Sigmoid colon (tissue), 4 donors: ENCODE measurements at regions not wholly inside any gene's neighbourhood (a gene's known extent, or its start where the extent isn't known, plus 50 kb on each side); places are given as distances from the start of the nearest gene placed in this dataset.

Source experiments
- CTCF ChIP-seq, 4 experiments: fragments of 450-650 bp in 3 of 4; fragments of 200-600 bp in 1 of 4; IDR thresholded peaks; one replicate each; pipeline ENCODE4 v1.5.1; 2016 to 2019; ENCODE audit warnings: antibody characterized with exemption in 4 of 4, mild to moderate bottlenecking in 3 of 4, moderate library complexity in 2 of 4
- EP300 ChIP-seq, 4 donors: sonication (generic); formaldehyde crosslinking; IDR thresholded peaks; one replicate each; pipeline ENCODE4 v1.6.1; 2017; ENCODE audit warnings: antibody characterized with exemption in 4 of 4
- POLR2A ChIP-seq, 2 donors: fragments of 450-650 bp; IDR thresholded peaks; one replicate each; pipeline ENCODE4 v1.6.1; 2016; ENCODE audit warnings: antibody characterized with exemption in 2 of 2, mild to moderate bottlenecking in 2 of 2, moderate library complexity in 2 of 2
- POLR2AphosphoS5 ChIP-seq, 4 donors: sonication (generic); formaldehyde crosslinking; IDR thresholded peaks; one replicate each; pipeline ENCODE4 v1.6.1; 2017; ENCODE audit warnings: antibody characterized with exemption in 4 of 4

GRCh38 chr13:73251626-73252265, 192.9 kb downstream of the KLF5 start:
- TF ChIP-seq CTCF (IDR thresholded peaks at IDR 0.05) (no peak), EP300 (IDR thresholded peaks at IDR 0.05) (no peak), POLR2A (IDR thresholded peaks at IDR 0.05) (no peak), POLR2AphosphoS5 (IDR thresholded peaks at IDR 0.05) (no peak)
